ENCODE measurements at regions not wholly inside any gene's neighbourhood (a gene's known extent, or its start where the extent isn't known, plus 50 kb on each side); places are given as distances from the start of the nearest gene placed in this dataset.

- TF ChIP-seq REST (IDR thresholded peaks at IDR 0.05; ENCODE audit: borderline replicate concordance) (no peak), CTCF (IDR thresholded peaks at IDR 0.05; ENCODE audit: poor library complexity, severe bottlenecking) (no peak), SMC3 (conservative IDR thresholded peaks at IDR 0.05; ENCODE audit: poor library complexity) (no peak), TAF1 (IDR thresholded peaks at IDR 0.05; ENCODE audit: low read depth) (no peak)
Measured at GRCh38 chr13:111598747-111599146, 278.3 kb downstream of the TEX29 start.
